ENCODE measurements at regions not wholly inside any gene's neighbourhood (a gene's known extent, or its start where the extent isn't known, plus 50 kb on each side); places are given as distances from the start of the nearest gene placed in this dataset.

DNA sequence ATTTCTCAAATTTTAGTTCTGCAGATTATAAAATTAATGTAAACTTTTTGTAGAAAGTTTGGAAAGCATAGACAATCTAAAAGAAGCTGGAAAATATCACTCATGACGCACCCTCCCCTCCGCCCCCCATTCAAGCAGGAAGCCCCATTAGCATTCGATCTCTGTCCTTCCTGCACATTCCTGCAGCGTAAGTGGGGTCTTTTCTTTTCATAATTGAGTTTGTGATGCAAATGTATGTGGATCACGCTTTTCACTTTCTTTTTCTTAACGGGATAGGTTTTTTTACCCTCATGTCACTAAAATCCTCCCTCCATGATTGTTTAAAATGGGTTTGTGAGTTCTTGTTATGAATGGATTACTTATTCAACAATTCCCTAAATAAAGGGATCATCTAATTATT is 181.7 kb upstream of the HDAC4 start:
- no peak for DNase-seq (ENCODE audit: low read depth in 1 of 2, low spot score in 1 of 2)
- Histone ChIP-seq H3K27me3 (ENCODE audit: insufficient read depth, poor library complexity, severe bottlenecking) (no peaks in the 10 kb centered on the region), H3K4me3 (replicated peaks; ENCODE audit: insufficient read depth, low read length) (no peak overlapping the region), H3K27ac (replicated peaks) (no peak overlapping the region)
- no peak for TF ChIP-seq REST (IDR thresholded peaks at IDR 0.05; ENCODE audit: insufficient replicate concordance, low read depth)
- TF ChIP-seq, protein P1, sequence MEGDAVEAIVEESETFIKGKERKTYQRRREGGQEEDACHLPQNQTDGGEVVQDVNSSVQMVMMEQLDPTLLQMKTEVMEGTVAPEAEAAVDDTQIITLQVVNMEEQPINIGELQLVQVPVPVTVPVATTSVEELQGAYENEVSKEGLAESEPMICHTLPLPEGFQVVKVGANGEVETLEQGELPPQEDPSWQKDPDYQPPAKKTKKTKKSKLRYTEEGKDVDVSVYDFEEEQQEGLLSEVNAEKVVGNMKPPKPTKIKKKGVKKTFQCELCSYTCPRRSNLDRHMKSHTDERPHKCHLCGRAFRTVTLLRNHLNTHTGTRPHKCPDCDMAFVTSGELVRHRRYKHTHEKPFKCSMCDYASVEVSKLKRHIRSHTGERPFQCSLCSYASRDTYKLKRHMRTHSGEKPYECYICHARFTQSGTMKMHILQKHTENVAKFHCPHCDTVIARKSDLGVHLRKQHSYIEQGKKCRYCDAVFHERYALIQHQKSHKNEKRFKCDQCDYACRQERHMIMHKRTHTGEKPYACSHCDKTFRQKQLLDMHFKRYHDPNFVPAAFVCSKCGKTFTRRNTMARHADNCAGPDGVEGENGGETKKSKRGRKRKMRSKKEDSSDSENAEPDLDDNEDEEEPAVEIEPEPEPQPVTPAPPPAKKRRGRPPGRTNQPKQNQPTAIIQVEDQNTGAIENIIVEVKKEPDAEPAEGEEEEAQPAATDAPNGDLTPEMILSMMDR (IDR thresholded peaks at IDR 0.05; ENCODE audit: insufficient read depth, low read length): no peak
- TF ChIP-seq POLR2AphosphoS5 (IDR thresholded peaks at IDR 0.05; ENCODE audit: low read depth): no peak
- TF ChIP-seq SPI1 (IDR thresholded peaks at IDR 0.05; ENCODE audit: borderline replicate concordance, low read depth): no peak
- no peak for TF ChIP-seq GABPA (IDR thresholded peaks at IDR 0.05; ENCODE audit: low read depth)

DNA sequence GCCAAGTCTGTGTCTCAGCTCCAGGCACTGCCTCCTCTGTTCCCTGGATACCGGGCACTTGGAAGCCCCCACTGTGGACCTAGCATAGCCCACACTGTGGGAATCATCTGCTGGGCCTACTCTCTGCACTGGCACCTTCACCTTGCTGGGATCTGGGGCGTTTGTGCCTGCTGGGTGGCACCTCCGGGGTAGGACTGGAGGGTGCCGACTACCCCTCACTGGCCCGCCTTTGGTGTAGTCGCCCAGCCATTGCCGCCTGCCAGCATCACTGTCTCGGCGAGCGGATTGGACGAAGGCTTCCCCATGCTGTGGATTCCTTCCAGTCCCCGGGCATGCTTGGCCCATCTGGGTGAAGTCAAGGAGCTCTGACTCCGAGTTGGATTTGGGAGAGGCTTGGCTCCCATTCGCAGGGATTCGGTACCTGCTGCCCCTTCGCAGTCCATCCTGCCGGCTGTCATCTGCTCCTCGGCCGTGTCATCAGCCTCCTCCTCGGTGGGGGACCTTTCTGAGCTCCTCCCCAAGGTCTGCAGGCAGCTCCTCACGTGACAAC is 180.6 kb upstream of the HDAC4 start:
- no peak overlapping the region for H3K27ac ChIP-seq (replicated peaks)
- TF ChIP-seq, protein P1 (IDR thresholded peaks at IDR 0.05; ENCODE audit: insufficient read depth, low read length): no peak
- TF ChIP-seq POLR2AphosphoS5 (IDR thresholded peaks at IDR 0.05; ENCODE audit: low read depth): no peak
- no peak for DNase-seq (ENCODE audit: low read depth in 1 of 2, low spot score in 1 of 2)
- H3K4me3 ChIP-seq (replicated peaks; ENCODE audit: insufficient read depth, low read length): no peak overlapping the region
- no peaks in the 10 kb centered on the region for H3K27me3 ChIP-seq (ENCODE audit: insufficient read depth, poor library complexity, severe bottlenecking)

GRCh38 chr2:239580199-239580527 is 179.3 kb upstream of the HDAC4 start:
- no peak overlapping the region for H3K4me3 ChIP-seq (replicated peaks; ENCODE audit: insufficient read depth, low read length)
- TF ChIP-seq, protein P1 (IDR thresholded peaks at IDR 0.05; ENCODE audit: insufficient read depth, low read length): no peak
- TF ChIP-seq GABPA (IDR thresholded peaks at IDR 0.05; ENCODE audit: low read depth) (no peak), POLR2AphosphoS5 (IDR thresholded peaks at IDR 0.05; ENCODE audit: low read depth) (no peak), REST (IDR thresholded peaks at IDR 0.05; ENCODE audit: insufficient replicate concordance, low read depth) (no peak), SPI1 (IDR thresholded peaks at IDR 0.05; ENCODE audit: borderline replicate concordance, low read depth) (no peak)
- no peaks in the 10 kb centered on the region for H3K27me3 ChIP-seq (ENCODE audit: insufficient read depth, poor library complexity, severe bottlenecking)
- no peak for DNase-seq (ENCODE audit: low read depth in 1 of 2, low spot score in 1 of 2)
- no peak overlapping the region for H3K27ac ChIP-seq (replicated peaks)

- Histone ChIP-seq H3K27ac (replicated peaks) (no peak overlapping the region), H3K27me3 (ENCODE audit: insufficient read depth, poor library complexity, severe bottlenecking) (no peaks in the 10 kb centered on the region), H3K4me3 (replicated peaks; ENCODE audit: insufficient read depth, low read length) (no peak overlapping the region)
- no peak for TF ChIP-seq POLR2AphosphoS5 (IDR thresholded peaks at IDR 0.05; ENCODE audit: low read depth)
- no peak for TF ChIP-seq REST (IDR thresholded peaks at IDR 0.05; ENCODE audit: insufficient replicate concordance, low read depth)
- TF ChIP-seq, protein P1 (IDR thresholded peaks at IDR 0.05; ENCODE audit: insufficient read depth, low read length): no peak
- TF ChIP-seq GABPA (IDR thresholded peaks at IDR 0.05; ENCODE audit: low read depth): no peak
- TF ChIP-seq SPI1 (IDR thresholded peaks at IDR 0.05; ENCODE audit: borderline replicate concordance, low read depth): no peak
- peak in 1 of 2 experiments; percentile 45 for DNase-seq (ENCODE audit: low read depth in 1 of 2, low spot score in 1 of 2)
Observed at GRCh38 chr2:239579524-239580198, 178.8 kb upstream of the HDAC4 start.
